Stomach (tissue), 4 donors: ENCODE measurements at regions not wholly inside any gene's neighbourhood (a gene's known extent, or its start where the extent isn't known, plus 50 kb on each side); places are given as distances from the start of the nearest gene placed in this dataset.

Experiments used
- CTCF ChIP-seq, 7 experiments: fragments of 450-650 bp in 4 of 7; fragments of 200-600 bp in 3 of 7; sonication (generic) in 3 of 7; IDR thresholded peaks; one replicate each; pipeline ENCODE4 v1.5.1; 2016 to 2019; ENCODE audit warnings: antibody characterized with exemption in 7 of 7, control low read depth in 2 of 7, mild to moderate bottlenecking in 1 of 7
- POLR2A ChIP-seq, 4 donors: fragments of 450-650 bp; IDR thresholded peaks; one replicate each; pipeline ENCODE4 v1.6.1; 2016; ENCODE audit warnings: antibody characterized with exemption in 4 of 4, control low read depth in 2 of 4, mild to moderate bottlenecking in 1 of 4, moderate library complexity in 1 of 4
- POLR2AphosphoS5 ChIP-seq, 3 donors: sonication (generic); formaldehyde crosslinking; IDR thresholded peaks; one replicate each; pipeline ENCODE4 v1.6.1; 2016; ENCODE audit warnings: antibody characterized with exemption in 3 of 3

- no peak for TF ChIP-seq POLR2AphosphoS5 (IDR thresholded peaks at IDR 0.05)
- no peak for TF ChIP-seq CTCF (IDR thresholded peaks at IDR 0.05)
- no peak for TF ChIP-seq POLR2A (IDR thresholded peaks at IDR 0.05)
Measured at GRCh38 chr10:111750165-111750849, 433.3 kb downstream of the GPAM start.
